Keratinocyte (primary cell): ENCODE measurements at regions not wholly inside any gene's neighbourhood (a gene's known extent, or its start where the extent isn't known, plus 50 kb on each side); places are given as distances from the start of the nearest gene placed in this dataset.

Experiments
- DNase-seq: peaks from one replicate; pipeline ENCODE4 v3.0.0-alpha.2; 2011; ENCODE audit warnings: low read depth, missing footprints, low spot score
- FAIRE-seq: peaks from 2 replicates; lab custom pipeline; 2011; peaks lifted over from hg19 to GRCh38; lab: Jason Lieb, UNC
- H2AFZ ChIP-seq: 2 replicates; pipeline ENCODE4 v1.6.0; 2012; ENCODE audit warnings: low read length, control low read depth, inconsistent platforms; ENCODE audit not compliant: control insufficient read depth
- H3K27ac ChIP-seq: 2 replicates; pipeline ENCODE4 v1.5.1; 2011; ENCODE audit warnings: low read length; ENCODE audit not compliant: control insufficient read depth, insufficient read depth
- H3K27me3 ChIP-seq: 3 replicates; pipeline ENCODE4 v1.6.0; 2011; ENCODE audit warnings: low read length; ENCODE audit not compliant: control insufficient read depth, insufficient read depth; ENCODE audit errors: extremely low read depth
- H3K36me3 ChIP-seq, 2 experiments: 2 replicates in 1 of 2; 3 replicates in 1 of 2; pipeline ENCODE4 v1.5.1; 2011; ENCODE audit warnings: low read length in 2 of 2, mild to moderate bottlenecking in 1 of 2; ENCODE audit not compliant: control insufficient read depth in 2 of 2, insufficient read depth in 2 of 2; ENCODE audit errors: extremely low read depth in 1 of 2
- H3K4me1 ChIP-seq: 3 replicates; pipeline ENCODE4 v1.5.1; 2011; ENCODE audit warnings: low read length; ENCODE audit not compliant: control insufficient read depth, insufficient read depth; ENCODE audit errors: extremely low read depth
- H3K4me2 ChIP-seq: 3 replicates; pipeline ENCODE4 v1.6.0; 2011; ENCODE audit warnings: low read depth, low read length; ENCODE audit not compliant: control insufficient read depth, insufficient read depth; ENCODE audit errors: extremely low read depth
- H3K4me3 ChIP-seq, 3 experiments: fragments of 200-600 bp in 1 of 3; sonication (generic) in 1 of 3; 2 replicates in 2 of 3; 3 replicates in 1 of 3; pipeline ENCODE4 v1.5.1; 2011 to 2016; ENCODE audit warnings: low read length in 3 of 3, mild to moderate bottlenecking in 3 of 3, control low read depth in 2 of 3, inconsistent platforms in 1 of 3, low read depth in 1 of 3, mixed read lengths in 1 of 3, mixed run types in 1 of 3, moderate library complexity in 1 of 3; ENCODE audit not compliant: control insufficient read depth in 2 of 3, insufficient read depth in 2 of 3; ENCODE audit errors: extremely low read depth in 1 of 3
- H3K79me2 ChIP-seq: 2 replicates; pipeline ENCODE4 v1.6.0; 2012; ENCODE audit warnings: low read length; ENCODE audit not compliant: control insufficient read depth, insufficient read depth
- H3K9ac ChIP-seq: 3 replicates; pipeline ENCODE4 v1.6.0; 2011; ENCODE audit warnings: low read length; ENCODE audit not compliant: control insufficient read depth, insufficient read depth; ENCODE audit errors: extremely low read depth
- H3K9me1 ChIP-seq: 3 replicates; pipeline ENCODE4 v1.6.0; 2011; ENCODE audit warnings: low read length; ENCODE audit not compliant: control insufficient read depth, insufficient read depth; ENCODE audit errors: extremely low read depth
- H3K9me3 ChIP-seq: 2 replicates; pipeline ENCODE4 v1.5.1; 2012; ENCODE audit warnings: low read depth, low read length; ENCODE audit not compliant: control insufficient read depth
- H4K20me1 ChIP-seq: 3 replicates; pipeline ENCODE4 v1.6.0; 2011; ENCODE audit warnings: low read length; ENCODE audit not compliant: control insufficient read depth, insufficient read depth; ENCODE audit errors: extremely low read depth
- CTCF ChIP-seq, 3 experiments: IDR thresholded peaks in 1 of 3; conservative IDR thresholded peaks in 1 of 3; optimal IDR thresholded peaks in 1 of 3; 2 replicates in 2 of 3; 3 replicates in 1 of 3; pipeline versions ENCODE3 to v1.5.1; 2011; ENCODE audit warnings: low read length in 3 of 3, mild to moderate bottlenecking in 3 of 3, moderate library complexity in 2 of 3, control low read depth in 1 of 3, inconsistent platforms in 1 of 3; ENCODE audit not compliant: insufficient read depth in 2 of 3; ENCODE audit errors: extremely low read depth in 1 of 3
- EZH2 ChIP-seq: IDR thresholded peaks from one replicate; pipeline ENCODE4 v1.6.1; 2012; ENCODE audit warnings: inconsistent platforms, mild to moderate bottlenecking, low read length, moderate library complexity
- dilution Hi-C: fragments of 300-500 bp; cut with MboI; formaldehyde crosslinking; loops from one replicate; pipeline ENCODE4 v1.7.0; 2020; ENCODE audit warnings: low sequenced_read_pairs; ENCODE audit not compliant: extremely low pct_ligation_motif_present

DNA sequence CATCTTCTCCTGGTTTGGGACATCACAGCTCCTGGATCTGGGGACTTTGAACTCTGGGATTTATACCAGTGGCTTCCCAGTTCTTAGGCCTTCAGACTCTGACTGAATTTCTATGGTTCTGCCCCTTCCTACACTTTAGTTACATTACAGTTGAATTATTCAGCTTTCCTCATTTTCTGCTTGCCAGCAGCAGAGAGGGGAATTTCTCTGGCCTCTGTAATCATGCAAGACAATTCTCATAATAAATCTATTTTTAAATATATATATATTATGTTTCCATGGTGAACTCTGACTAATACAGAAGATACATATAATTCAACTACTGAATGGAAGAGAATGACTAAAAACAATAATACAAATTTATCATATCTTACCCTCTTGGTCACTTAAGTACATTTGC, 1478.6 kb upstream of the ACVR2A start:
- H3K9ac ChIP-seq = no peak overlapping the region
- H2AFZ ChIP-seq = no peak overlapping the region
- TF ChIP-seq EZH2 = no peak
- no peak for TF ChIP-seq CTCF (optimal IDR thresholded peaks at IDR 0.05 in 1 of 3, IDR thresholded peaks at IDR 0.05 in 1 of 3, conservative IDR thresholded peaks at IDR 0.05 in 1 of 3; ENCODE audit: extremely low read depth in 1 of 3, insufficient read depth in 2 of 3, low read length in 3 of 3)
- H3K27me3 ChIP-seq = no peaks in the 10 kb centered on the region
- no peaks in the 10 kb centered on the region for H3K79me2 ChIP-seq
- dilution Hi-C loops = no loop called here
- FAIRE-seq (no peak), DNase-seq (no peak)
- H3K36me3 ChIP-seq = no peaks in the 10 kb centered on the region
- no peak overlapping the region for H3K4me3 ChIP-seq
- H3K27ac ChIP-seq = no peak overlapping the region
- H3K4me1 ChIP-seq = no peaks in the 10 kb centered on the region
- no peak overlapping the region for H3K4me2 ChIP-seq
- no peaks in the 10 kb centered on the region for H3K9me1 ChIP-seq
- no peaks in the 10 kb centered on the region for H4K20me1 ChIP-seq
- H3K9me3 ChIP-seq = no peaks in the 10 kb centered on the region

- DNase-seq (no peak), FAIRE-seq (no peak)
- H3K36me3 ChIP-seq = no peaks in the 10 kb centered on the region
- H3K9ac ChIP-seq = no peak overlapping the region
- dilution Hi-C loops = no loop called here
- no peaks in the 10 kb centered on the region for H3K4me1 ChIP-seq
- no peaks in the 10 kb centered on the region for H3K79me2 ChIP-seq
- H3K4me3 ChIP-seq = no peak overlapping the region
- no peak for TF ChIP-seq EZH2
- TF ChIP-seq CTCF (optimal IDR thresholded peaks at IDR 0.05 in 1 of 3, IDR thresholded peaks at IDR 0.05 in 1 of 3, conservative IDR thresholded peaks at IDR 0.05 in 1 of 3; ENCODE audit: extremely low read depth in 1 of 3, insufficient read depth in 2 of 3, low read length in 3 of 3) = no peak
- no peak overlapping the region for H2AFZ ChIP-seq
- no peak overlapping the region for H3K4me2 ChIP-seq
- no peak overlapping the region for H3K27ac ChIP-seq
- H3K9me3 ChIP-seq = no peaks in the 10 kb centered on the region
- H3K27me3 ChIP-seq = no peaks in the 10 kb centered on the region
- no peaks in the 10 kb centered on the region for H4K20me1 ChIP-seq
- H3K9me1 ChIP-seq = no peaks in the 10 kb centered on the region
These were observed 1479.8 kb upstream of the ACVR2A start for GRCh38 chr2:146365041-146365440.
